Spleen (tissue), 7 donors: ENCODE measurements at regions not wholly inside any gene's neighbourhood (a gene's known extent, or its start where the extent isn't known, plus 50 kb on each side); places are given as distances from the start of the nearest gene placed in this dataset.
A peak's percentile ranks its signal among the peaks of the same experiment; 100 is the strongest.

Experiments used
- POLR2A ChIP-seq, 3 donors: fragments of 450-650 bp; IDR thresholded peaks; one replicate each; pipeline ENCODE4 v1.5.1; 2017; ENCODE audit warnings: antibody characterized with exemption in 3 of 3, mild to moderate bottlenecking in 1 of 3
- POLR2AphosphoS5 ChIP-seq, 3 donors: sonication (generic); formaldehyde crosslinking; IDR thresholded peaks; one replicate each; pipeline ENCODE4 v1.5.1; 2017; ENCODE audit warnings: antibody characterized with exemption in 3 of 3
- TF ChIP-seq, protein P1 (sequence below), 11 experiments: fragments of 200-600 bp in 7 of 11; fragments of 450-650 bp in 4 of 11; sonication (generic) in 4 of 11; IDR thresholded peaks in 8 of 11; conservative IDR thresholded peaks in 3 of 11; 1 replicate in 7 of 11; 2 replicates in 4 of 11; pipeline versions ENCODE4 v1.4.0 to v1.8.0; 2016 to 2021; ENCODE audit warnings: antibody characterized with exemption in 11 of 11, inconsistent platforms in 4 of 11, mild to moderate bottlenecking in 1 of 11
- donor health status: DM: no; HTN: no; CAD: no; lungs with moderate emphysema.
- donor health status: DM: no; HTN: no; CAD: no.
- donor health status: DM: no; HTN: no; CAD: no.

DNA sequence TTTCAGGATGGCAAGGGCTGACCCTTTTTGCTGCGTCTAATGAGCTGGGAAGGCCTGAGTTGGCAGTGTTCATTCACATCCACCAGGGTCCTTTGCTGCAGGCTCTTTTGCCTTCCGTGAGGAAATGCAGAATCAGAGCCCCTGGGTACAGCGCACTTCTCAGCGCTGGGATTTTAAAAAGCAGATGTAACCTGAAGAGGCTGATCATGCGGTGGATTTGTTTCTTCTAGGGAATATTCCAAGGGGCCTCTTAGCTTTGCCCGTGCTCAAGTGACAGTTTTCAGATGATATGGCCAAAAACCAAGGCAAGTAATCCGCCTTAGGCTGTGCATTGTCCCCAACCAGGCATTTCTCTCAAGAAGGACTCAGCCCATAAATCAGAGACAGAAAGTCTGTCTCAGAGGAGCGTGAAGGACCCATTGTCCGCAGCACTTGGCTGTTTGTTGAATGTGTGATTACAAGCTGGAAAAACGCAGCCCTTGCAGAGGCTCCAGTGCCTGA is 237.6 kb downstream of the PTPRC start:
- TF ChIP-seq POLR2A (IDR thresholded peaks at IDR 0.05) = no peak
- TF ChIP-seq, protein P1, sequence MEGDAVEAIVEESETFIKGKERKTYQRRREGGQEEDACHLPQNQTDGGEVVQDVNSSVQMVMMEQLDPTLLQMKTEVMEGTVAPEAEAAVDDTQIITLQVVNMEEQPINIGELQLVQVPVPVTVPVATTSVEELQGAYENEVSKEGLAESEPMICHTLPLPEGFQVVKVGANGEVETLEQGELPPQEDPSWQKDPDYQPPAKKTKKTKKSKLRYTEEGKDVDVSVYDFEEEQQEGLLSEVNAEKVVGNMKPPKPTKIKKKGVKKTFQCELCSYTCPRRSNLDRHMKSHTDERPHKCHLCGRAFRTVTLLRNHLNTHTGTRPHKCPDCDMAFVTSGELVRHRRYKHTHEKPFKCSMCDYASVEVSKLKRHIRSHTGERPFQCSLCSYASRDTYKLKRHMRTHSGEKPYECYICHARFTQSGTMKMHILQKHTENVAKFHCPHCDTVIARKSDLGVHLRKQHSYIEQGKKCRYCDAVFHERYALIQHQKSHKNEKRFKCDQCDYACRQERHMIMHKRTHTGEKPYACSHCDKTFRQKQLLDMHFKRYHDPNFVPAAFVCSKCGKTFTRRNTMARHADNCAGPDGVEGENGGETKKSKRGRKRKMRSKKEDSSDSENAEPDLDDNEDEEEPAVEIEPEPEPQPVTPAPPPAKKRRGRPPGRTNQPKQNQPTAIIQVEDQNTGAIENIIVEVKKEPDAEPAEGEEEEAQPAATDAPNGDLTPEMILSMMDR (IDR thresholded peaks at IDR 0.05 in 8 of 11, conservative IDR thresholded peaks at IDR 0.05 in 3 of 11) = peak in 1 of 11 experiments; percentile 8
- TF ChIP-seq POLR2AphosphoS5 (IDR thresholded peaks at IDR 0.05) = no peak
